ENCODE measurements at regions not wholly inside any gene's neighbourhood (a gene's known extent, or its start where the extent isn't known, plus 50 kb on each side); places are given as distances from the start of the nearest gene placed in this dataset.

- Histone ChIP-seq H3K4me1 (peaks cover 6% of the 10 kb centered on the region), H3K36me3 (no peaks in the 10 kb centered on the region), H3K4me3 (no peak overlapping the region), H3K27ac (no peak overlapping the region), H3K9me3 (no peaks in the 10 kb centered on the region), H3K27me3 (ENCODE audit: low read depth) (no peaks in the 10 kb centered on the region)
- DNase-seq, result no peak
- intact Hi-C loops (cut with DNase I), result no loop called here
- no peak for TF ChIP-seq CTCF (IDR thresholded peaks at IDR 0.05)
- ATAC-seq, result no peak
These were observed 194.4 kb upstream of the BTG1 start for GRCh38 chr12:92340003-92340402.

- intact Hi-C loops (cut with DNase I), result no loop called here
- DNase-seq, result no peak
- ATAC-seq, result no peak
- Histone ChIP-seq H3K27me3 (ENCODE audit: low read depth) (no peaks in the 10 kb centered on the region), H3K9me3 (no peaks in the 10 kb centered on the region), H3K27ac (no peak overlapping the region), H3K4me1 (peaks cover 6% of the 10 kb centered on the region), H3K36me3 (no peaks in the 10 kb centered on the region), H3K4me3 (no peak overlapping the region)
- TF ChIP-seq CTCF (IDR thresholded peaks at IDR 0.05), result no peak
These were observed 193.7 kb upstream of the BTG1 start for GRCh38 chr12:92339198-92339821.

- no peaks in the 10 kb centered on the region for H3K36me3 ChIP-seq
- H3K9me3 ChIP-seq, result no peaks in the 10 kb centered on the region
- intact Hi-C loops (cut with DNase I), result no loop called here
- H3K27me3 ChIP-seq (ENCODE audit: low read depth), result no peaks in the 10 kb centered on the region
- no peak for ATAC-seq
- no peak overlapping the region for H3K27ac ChIP-seq
- DNase-seq, result no peak
- no peak overlapping the region for H3K4me3 ChIP-seq
- peaks cover 6% of the 10 kb centered on the region for H3K4me1 ChIP-seq
- TF ChIP-seq CTCF (IDR thresholded peaks at IDR 0.05), result no peak
These were observed 193.0 kb upstream of the BTG1 start for GRCh38 chr12:92338671-92339070.

GRCh38 chr12:92338102-92338501 lies 192.5 kb upstream of the BTG1 start:
- no peak overlapping the region for H3K4me3 ChIP-seq

GRCh38 chr12:92337128-92337527 lies 191.5 kb upstream of the BTG1 start:
- DNase-seq (no peak), ATAC-seq (no peak)
- no peaks in the 10 kb centered on the region for H3K9me3 ChIP-seq
- intact Hi-C loops (cut with DNase I), result no loop called here
- peaks cover 6% of the 10 kb centered on the region for H3K4me1 ChIP-seq
- no peaks in the 10 kb centered on the region for H3K27me3 ChIP-seq (ENCODE audit: low read depth)
- TF ChIP-seq CTCF (IDR thresholded peaks at IDR 0.05), result no peak
- H3K36me3 ChIP-seq, result no peaks in the 10 kb centered on the region
- H3K27ac ChIP-seq, result no peak overlapping the region
- H3K4me3 ChIP-seq, result no peak overlapping the region

More at GRCh38 chr12:92338102-92338501, 192.5 kb upstream of the BTG1 start:
- Histone ChIP-seq H3K36me3 (no peaks in the 10 kb centered on the region), H3K9me3 (no peaks in the 10 kb centered on the region), H3K27ac (no peak overlapping the region), H3K4me1 (peaks cover 6% of the 10 kb centered on the region), H3K27me3 (ENCODE audit: low read depth) (no peaks in the 10 kb centered on the region)
- intact Hi-C loops (cut with DNase I), result no loop called here
- ATAC-seq (no peak), DNase-seq (no peak)
- no peak for TF ChIP-seq CTCF (IDR thresholded peaks at IDR 0.05)

All from lower lobe of right lung (tissue), 2 donors.